ENCODE measurements at regions not wholly inside any gene's neighbourhood (a gene's known extent, or its start where the extent isn't known, plus 50 kb on each side); places are given as distances from the start of the nearest gene placed in this dataset.

- no peak for DNase-seq (ENCODE audit: insufficient read length, low spot score, missing footprints)
- Histone ChIP-seq H3K27me3 (ENCODE audit: insufficient read depth, low read length) (no peaks in the 10 kb centered on the region), H3K36me3 (ENCODE audit: insufficient read depth, low read length) (no peaks in the 10 kb centered on the region), H4K20me1 (ENCODE audit: insufficient read depth, low read length) (no peaks in the 10 kb centered on the region), H3K9me3 (ENCODE audit: low read depth, low read length) (no peaks in the 10 kb centered on the region), H2AFZ (ENCODE audit: low read length) (no peak overlapping the region), H3K27ac (ENCODE audit: low read depth, low read length) (no peak overlapping the region), H3K4me2 (ENCODE audit: insufficient read depth, low read length) (no peak overlapping the region), H3K4me3 (ENCODE audit: insufficient read depth, low read length) (no peak overlapping the region), H3K79me2 (ENCODE audit: insufficient read depth, low read length) (no peaks in the 10 kb centered on the region), H3K4me1 (ENCODE audit: insufficient read depth, low read length) (peaks cover 16% of the 10 kb centered on the region)
- TF ChIP-seq, protein P1, sequence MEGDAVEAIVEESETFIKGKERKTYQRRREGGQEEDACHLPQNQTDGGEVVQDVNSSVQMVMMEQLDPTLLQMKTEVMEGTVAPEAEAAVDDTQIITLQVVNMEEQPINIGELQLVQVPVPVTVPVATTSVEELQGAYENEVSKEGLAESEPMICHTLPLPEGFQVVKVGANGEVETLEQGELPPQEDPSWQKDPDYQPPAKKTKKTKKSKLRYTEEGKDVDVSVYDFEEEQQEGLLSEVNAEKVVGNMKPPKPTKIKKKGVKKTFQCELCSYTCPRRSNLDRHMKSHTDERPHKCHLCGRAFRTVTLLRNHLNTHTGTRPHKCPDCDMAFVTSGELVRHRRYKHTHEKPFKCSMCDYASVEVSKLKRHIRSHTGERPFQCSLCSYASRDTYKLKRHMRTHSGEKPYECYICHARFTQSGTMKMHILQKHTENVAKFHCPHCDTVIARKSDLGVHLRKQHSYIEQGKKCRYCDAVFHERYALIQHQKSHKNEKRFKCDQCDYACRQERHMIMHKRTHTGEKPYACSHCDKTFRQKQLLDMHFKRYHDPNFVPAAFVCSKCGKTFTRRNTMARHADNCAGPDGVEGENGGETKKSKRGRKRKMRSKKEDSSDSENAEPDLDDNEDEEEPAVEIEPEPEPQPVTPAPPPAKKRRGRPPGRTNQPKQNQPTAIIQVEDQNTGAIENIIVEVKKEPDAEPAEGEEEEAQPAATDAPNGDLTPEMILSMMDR (IDR thresholded peaks at IDR 0.05; ENCODE audit: extremely low read depth, low read depth, low read length): no peak
Observed at GRCh38 chr18:55853268-55853667, 265.3 kb upstream of the TCF4 start.

GRCh38 chr18:55850904-55851303 lies 262.9 kb upstream of the TCF4 start:
- DNase-seq (ENCODE audit: insufficient read length, low spot score, missing footprints): no peak
- H2AFZ ChIP-seq (ENCODE audit: low read length): no peak overlapping the region
- no peaks in the 10 kb centered on the region for H3K79me2 ChIP-seq (ENCODE audit: insufficient read depth, low read length)
- no peaks in the 10 kb centered on the region for H3K9me3 ChIP-seq (ENCODE audit: low read depth, low read length)
- H3K36me3 ChIP-seq (ENCODE audit: insufficient read depth, low read length): no peaks in the 10 kb centered on the region
- H3K4me3 ChIP-seq (ENCODE audit: insufficient read depth, low read length): no peak overlapping the region
- no peak overlapping the region for H3K4me2 ChIP-seq (ENCODE audit: insufficient read depth, low read length)
- peaks cover 4% of the 10 kb centered on the region for H3K4me1 ChIP-seq (ENCODE audit: insufficient read depth, low read length)
- no peaks in the 10 kb centered on the region for H3K27me3 ChIP-seq (ENCODE audit: insufficient read depth, low read length)
- H3K27ac ChIP-seq (ENCODE audit: low read depth, low read length): no peak overlapping the region
- TF ChIP-seq, protein P1 (IDR thresholded peaks at IDR 0.05; ENCODE audit: extremely low read depth, low read depth, low read length): no peak
- H4K20me1 ChIP-seq (ENCODE audit: insufficient read depth, low read length): no peaks in the 10 kb centered on the region

DNA sequence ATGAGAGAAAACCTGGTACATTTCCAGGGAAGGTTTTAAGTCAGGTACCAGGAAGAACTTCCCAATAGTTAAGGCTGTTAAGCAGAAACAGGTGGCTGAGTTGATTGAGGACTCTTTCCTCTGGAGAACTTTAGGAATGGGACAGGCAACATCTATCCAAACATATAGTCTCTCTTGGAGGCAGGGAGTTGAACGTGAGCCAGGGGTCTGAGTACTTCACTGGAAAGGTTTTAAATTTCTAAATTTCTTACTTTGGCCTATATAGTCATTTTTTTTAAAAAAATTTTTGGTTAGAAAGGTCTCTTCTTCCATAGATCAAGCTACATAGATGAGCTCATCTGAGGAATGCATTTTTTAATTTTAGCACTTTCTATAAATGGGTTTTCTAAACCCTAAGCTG lies 261.4 kb upstream of the TCF4 start:
- H3K4me3 ChIP-seq (ENCODE audit: insufficient read depth, low read length): no peak overlapping the region
- no peaks in the 10 kb centered on the region for H3K9me3 ChIP-seq (ENCODE audit: low read depth, low read length)
- no peak overlapping the region for H3K27ac ChIP-seq (ENCODE audit: low read depth, low read length)
- no peak overlapping the region for H2AFZ ChIP-seq (ENCODE audit: low read length)
- no peaks in the 10 kb centered on the region for H3K79me2 ChIP-seq (ENCODE audit: insufficient read depth, low read length)
- DNase-seq (ENCODE audit: insufficient read length, low spot score, missing footprints): no peak
- H3K4me2 ChIP-seq (ENCODE audit: insufficient read depth, low read length): no peak overlapping the region
- no peaks in the 10 kb centered on the region for H3K36me3 ChIP-seq (ENCODE audit: insufficient read depth, low read length)
- H3K4me1 ChIP-seq (ENCODE audit: insufficient read depth, low read length): no peaks in the 10 kb centered on the region
- no peaks in the 10 kb centered on the region for H4K20me1 ChIP-seq (ENCODE audit: insufficient read depth, low read length)
- TF ChIP-seq, protein P1 (IDR thresholded peaks at IDR 0.05; ENCODE audit: extremely low read depth, low read depth, low read length): no peak
- no peaks in the 10 kb centered on the region for H3K27me3 ChIP-seq (ENCODE audit: insufficient read depth, low read length)

DNA sequence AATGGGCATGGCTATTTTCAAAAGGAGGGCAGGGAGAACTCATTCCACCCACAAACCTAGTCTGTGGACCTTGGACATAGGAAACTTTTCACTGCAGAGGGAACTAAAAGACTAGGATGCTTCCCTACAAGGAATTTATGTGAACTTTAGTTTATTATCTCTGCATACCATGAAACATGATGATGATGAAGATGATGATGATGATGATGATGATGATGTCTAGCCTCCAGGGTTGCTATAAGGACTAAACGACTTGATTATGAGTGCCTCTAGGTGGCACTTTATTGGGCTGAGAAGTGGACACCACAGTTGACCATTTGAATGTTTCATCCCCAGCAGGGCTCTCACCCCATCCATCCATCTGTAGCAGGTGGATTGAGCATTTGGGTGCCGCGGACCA lies 260.0 kb upstream of the TCF4 start:
- no peak overlapping the region for H2AFZ ChIP-seq (ENCODE audit: low read length)
- TF ChIP-seq, protein P1 (IDR thresholded peaks at IDR 0.05; ENCODE audit: extremely low read depth, low read depth, low read length): no peak
- no peaks in the 10 kb centered on the region for H3K36me3 ChIP-seq (ENCODE audit: insufficient read depth, low read length)
- no peak for DNase-seq (ENCODE audit: insufficient read length, low spot score, missing footprints)
- H4K20me1 ChIP-seq (ENCODE audit: insufficient read depth, low read length): no peaks in the 10 kb centered on the region
- no peaks in the 10 kb centered on the region for H3K4me1 ChIP-seq (ENCODE audit: insufficient read depth, low read length)
- H3K27ac ChIP-seq (ENCODE audit: low read depth, low read length): no peak overlapping the region
- no peak overlapping the region for H3K4me3 ChIP-seq (ENCODE audit: insufficient read depth, low read length)
- no peaks in the 10 kb centered on the region for H3K79me2 ChIP-seq (ENCODE audit: insufficient read depth, low read length)
- no peaks in the 10 kb centered on the region for H3K27me3 ChIP-seq (ENCODE audit: insufficient read depth, low read length)
- no peaks in the 10 kb centered on the region for H3K9me3 ChIP-seq (ENCODE audit: low read depth, low read length)
- H3K4me2 ChIP-seq (ENCODE audit: insufficient read depth, low read length): no peak overlapping the region

All from osteoblast (primary cell).